D721Med (cell line): ENCODE measurements at regions not wholly inside any gene's neighbourhood (a gene's known extent, or its start where the extent isn't known, plus 50 kb on each side); places are given as distances from the start of the nearest gene placed in this dataset.

ENCODE experiments used
- DNase-seq: peaks from one replicate; pipeline ENCODE4 v3.0.0; 2011; ENCODE audit warnings: low spot score; ENCODE audit not compliant: insufficient read length
- FAIRE-seq: peaks from 2 replicates; lab custom pipeline; 2011; peaks lifted over from hg19 to GRCh38; lab: Jason Lieb, UNC
- TF ChIP-seq, protein P1 (sequence below): IDR thresholded peaks from 2 replicates; pipeline ENCODE4 v1.5.1; 2012; ENCODE audit warnings: mild to moderate bottlenecking, control low read depth; ENCODE audit not compliant: insufficient read depth; ENCODE audit errors: missing control alignments

DNA sequence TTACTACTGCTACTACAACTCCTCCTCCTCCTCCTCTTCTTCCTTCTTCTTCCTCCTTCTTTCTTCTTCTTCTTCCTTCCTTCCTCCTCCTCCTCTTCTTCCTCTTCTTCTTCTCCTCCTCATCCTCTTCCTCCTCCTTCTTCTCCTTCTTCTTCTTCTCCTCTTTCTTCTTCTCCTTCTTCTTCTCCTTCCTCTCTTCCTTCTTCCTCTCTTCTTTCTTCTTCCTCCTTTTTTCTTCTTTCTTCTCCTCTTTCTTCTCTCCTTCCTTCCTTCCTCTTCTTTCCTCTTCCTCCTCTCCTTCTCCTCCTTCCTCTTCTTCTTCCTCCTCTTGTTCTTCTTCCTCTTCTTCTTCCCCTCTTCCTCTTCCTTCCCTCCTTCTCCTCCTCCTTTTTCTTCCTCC, 94.7 kb upstream of the MYO16 start:
- FAIRE-seq (no peak), DNase-seq (no peak)
- TF ChIP-seq, protein P1, sequence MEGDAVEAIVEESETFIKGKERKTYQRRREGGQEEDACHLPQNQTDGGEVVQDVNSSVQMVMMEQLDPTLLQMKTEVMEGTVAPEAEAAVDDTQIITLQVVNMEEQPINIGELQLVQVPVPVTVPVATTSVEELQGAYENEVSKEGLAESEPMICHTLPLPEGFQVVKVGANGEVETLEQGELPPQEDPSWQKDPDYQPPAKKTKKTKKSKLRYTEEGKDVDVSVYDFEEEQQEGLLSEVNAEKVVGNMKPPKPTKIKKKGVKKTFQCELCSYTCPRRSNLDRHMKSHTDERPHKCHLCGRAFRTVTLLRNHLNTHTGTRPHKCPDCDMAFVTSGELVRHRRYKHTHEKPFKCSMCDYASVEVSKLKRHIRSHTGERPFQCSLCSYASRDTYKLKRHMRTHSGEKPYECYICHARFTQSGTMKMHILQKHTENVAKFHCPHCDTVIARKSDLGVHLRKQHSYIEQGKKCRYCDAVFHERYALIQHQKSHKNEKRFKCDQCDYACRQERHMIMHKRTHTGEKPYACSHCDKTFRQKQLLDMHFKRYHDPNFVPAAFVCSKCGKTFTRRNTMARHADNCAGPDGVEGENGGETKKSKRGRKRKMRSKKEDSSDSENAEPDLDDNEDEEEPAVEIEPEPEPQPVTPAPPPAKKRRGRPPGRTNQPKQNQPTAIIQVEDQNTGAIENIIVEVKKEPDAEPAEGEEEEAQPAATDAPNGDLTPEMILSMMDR: no peak

DNA sequence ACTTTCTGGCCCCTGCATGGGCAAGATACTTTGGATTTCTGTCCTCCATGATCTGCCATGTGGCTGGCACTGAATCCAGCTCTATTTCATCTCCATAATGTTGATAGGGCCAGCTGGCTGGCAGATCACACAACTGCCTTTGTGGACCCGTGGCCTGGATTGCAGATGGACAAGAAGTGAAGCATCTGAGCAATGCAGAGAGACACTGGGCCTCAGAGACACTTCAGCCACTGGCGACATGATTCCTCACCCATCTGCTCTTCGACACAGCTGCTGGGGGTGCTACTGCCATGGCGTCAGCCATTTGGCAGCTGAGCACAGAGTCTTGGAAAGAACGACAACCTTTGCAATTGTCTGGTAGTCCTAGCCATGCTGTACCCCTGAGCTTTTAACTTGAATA, 79.5 kb upstream of the MYO16 start:
- TF ChIP-seq, protein P1: no peak
- DNase-seq: no peak
- no peak for FAIRE-seq

DNA sequence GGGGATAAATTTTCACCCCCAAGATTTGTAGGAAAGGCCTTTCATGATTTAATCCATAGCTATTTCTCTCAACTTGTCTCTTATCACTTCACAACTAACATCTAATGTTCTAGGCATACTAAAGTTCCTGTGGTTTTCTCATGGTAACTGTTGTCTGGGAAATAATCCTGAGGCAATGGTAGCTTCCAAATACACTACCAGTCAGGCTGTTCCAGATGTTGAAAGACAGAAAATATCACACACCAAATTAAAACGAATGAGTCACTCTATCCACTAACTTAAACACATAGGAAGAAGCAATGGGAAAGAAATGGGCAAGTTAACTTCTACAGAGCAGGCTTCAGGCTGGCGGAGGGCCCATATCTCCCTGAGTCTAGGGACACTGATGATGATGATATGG, 77.7 kb upstream of the MYO16 start:
- no peak for DNase-seq
- FAIRE-seq: no peak
- TF ChIP-seq, protein P1: no peak

DNA sequence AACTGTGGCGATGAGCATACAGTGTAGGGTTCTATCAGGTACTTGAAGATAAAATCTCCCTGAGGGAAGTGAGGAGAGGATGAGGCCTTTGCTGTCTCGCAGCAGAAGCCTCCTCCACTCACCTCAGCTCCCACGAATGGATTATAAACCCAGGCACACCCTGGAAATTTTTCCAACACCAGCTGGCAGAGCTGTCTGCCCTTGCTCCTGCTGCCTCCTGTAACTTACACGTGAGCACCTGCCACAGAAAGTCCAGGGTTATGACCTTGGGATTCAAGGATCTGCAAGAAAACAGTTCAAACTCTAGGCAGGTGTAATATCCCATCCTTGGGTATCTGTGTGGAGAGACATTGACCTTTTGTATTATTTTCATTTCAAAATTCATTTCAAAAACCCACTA, 70.9 kb upstream of the MYO16 start:
- TF ChIP-seq, protein P1: no peak
- DNase-seq (no peak), FAIRE-seq (no peak)

DNA sequence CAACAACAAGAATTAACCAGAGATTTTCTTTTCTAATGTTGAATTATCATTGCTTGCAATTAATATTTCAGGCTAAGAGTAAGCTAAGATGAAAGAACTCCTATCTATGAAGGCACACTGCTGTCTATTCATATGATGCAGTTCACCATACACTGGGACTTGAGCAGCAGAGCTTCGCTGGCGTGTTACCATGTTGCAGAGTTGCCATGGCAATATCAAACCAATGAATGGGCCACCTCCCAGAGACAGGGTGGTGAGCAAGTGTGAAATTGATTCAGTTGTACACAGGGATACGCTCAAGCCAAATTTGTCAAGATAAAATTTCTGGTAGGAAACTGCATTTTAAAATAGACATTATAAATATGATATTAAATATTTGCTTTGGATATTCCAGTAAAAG, 69.3 kb upstream of the MYO16 start:
- no peak for DNase-seq
- TF ChIP-seq, protein P1: no peak
- no peak for FAIRE-seq

DNA sequence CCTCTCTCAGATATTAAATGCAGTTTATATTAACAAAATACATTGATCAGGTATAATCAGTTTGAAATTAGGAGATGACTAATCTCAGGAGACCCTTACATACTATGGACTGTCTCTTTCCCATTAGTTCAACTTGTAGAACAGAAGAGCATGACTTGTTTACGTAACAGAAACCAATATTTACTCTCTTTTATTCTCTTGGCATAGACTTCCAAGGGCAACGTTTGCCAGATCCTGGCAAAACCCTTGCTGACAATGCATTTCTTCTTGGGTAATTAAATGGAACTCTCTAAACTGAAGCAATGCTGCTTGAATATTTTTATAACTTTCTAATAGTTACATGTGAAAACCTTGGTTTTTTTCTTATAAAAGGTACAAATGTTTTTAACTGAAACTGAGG, 68.3 kb upstream of the MYO16 start:
- TF ChIP-seq, protein P1: no peak
- DNase-seq (no peak), FAIRE-seq (no peak)

DNA sequence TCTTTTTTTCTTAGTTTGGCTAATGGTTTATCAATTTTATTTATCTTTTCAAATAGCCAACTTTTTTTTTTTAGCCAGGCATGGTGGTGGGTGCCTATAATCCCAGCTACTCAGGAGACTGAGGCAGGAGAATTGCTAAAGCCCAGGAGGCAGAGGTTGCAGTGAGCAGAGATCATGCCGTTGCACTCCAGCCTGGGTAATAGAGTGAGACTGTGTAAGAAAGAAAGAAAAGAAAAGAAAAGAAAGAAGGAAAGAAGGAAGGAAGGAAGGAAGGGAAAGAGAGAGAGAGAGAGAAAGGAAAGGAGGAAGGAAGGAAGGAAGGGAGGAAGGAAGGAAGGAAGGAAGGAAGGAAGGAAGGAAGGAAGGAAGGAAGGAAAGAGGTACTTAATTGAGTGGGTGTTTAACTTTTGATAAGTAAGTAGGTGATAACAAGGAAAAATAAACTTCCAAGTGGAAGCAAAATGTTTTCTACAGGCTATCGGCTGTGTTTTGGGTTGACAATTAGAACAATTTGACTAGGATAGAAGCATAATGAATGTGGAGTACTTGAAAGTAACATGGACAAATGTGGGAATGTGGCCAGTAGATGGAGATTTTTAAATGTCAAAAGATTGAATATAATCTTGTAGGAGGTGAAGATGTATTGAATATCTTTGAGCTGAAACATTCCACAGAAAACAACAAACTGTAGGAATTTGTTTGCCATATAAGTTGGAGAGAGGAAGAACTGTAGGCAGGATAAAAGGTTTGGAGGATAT, 62.8 kb upstream of the MYO16 start:
- DNase-seq (no peak), FAIRE-seq (no peak)
- TF ChIP-seq, protein P1: no peak
